GM21717 (cell line): ENCODE measurements at regions not wholly inside any gene's neighbourhood (a gene's known extent, or its start where the extent isn't known, plus 50 kb on each side); places are given as distances from the start of the nearest gene placed in this dataset.

ENCODE experiments used
- ATAC-seq: cut with Tn5 transposase; IDR thresholded peaks from one replicate; pipeline ENCODE4 v1.9.1; 2021; ENCODE audit warnings: mild to moderate bottlenecking, moderate library complexity; ENCODE audit not compliant: unreplicated experiment

- ATAC-seq, result no peak
Observed at GRCh38 chr4:114497116-114497515, 101.5 kb upstream of the UGT8 start.

GRCh38 chr4:114509340-114509739 lies 89.3 kb upstream of the UGT8 start:
- no peak for ATAC-seq

GRCh38 chr4:114512595-114513295 lies 85.9 kb upstream of the UGT8 start:
- no peak for ATAC-seq

DNA sequence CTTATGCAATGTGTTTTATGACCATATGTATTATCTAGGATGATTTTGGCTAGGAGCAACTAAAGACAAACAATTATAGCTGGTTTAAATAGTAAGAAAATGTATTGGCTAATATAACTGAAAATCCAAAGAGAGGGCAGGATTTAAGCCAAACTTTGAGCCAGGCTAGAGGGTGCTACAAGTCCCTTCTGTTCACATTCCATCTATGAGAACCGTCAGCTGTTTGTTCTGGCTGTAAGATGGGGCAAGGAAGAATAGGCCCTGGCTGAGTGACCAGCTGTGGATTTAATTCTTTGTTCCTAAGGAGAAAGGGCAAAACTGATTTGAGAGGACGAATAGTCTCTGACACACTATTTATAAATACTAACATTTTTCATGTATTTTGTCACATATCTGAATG lies 79.2 kb upstream of the UGT8 start:
- no peak for ATAC-seq

- no peak for ATAC-seq
Observed at GRCh38 chr4:114527170-114527569, 71.4 kb upstream of the UGT8 start.

DNA sequence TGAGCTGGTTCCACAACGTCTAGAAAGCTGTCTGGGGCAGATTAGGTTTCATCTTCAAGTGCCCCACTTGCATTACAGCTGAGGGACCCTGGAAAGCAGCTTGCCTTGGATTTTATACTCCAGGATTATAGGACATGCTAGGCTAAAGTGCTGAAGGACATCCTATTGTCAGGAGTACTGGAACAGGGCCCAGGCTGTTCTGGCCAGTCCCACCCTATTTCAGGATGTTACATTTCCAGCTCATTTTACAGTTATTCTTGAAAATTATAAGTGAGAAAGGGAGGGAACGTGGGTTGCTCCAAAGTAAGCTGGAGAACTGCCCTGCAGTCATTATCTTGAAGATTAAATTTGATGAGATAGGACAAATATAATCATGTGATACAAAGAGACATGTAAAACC lies 71.0 kb upstream of the UGT8 start:
- ATAC-seq, result no peak

- ATAC-seq, result no peak
Observed at GRCh38 chr4:114535725-114536124, 62.9 kb upstream of the UGT8 start.

DNA sequence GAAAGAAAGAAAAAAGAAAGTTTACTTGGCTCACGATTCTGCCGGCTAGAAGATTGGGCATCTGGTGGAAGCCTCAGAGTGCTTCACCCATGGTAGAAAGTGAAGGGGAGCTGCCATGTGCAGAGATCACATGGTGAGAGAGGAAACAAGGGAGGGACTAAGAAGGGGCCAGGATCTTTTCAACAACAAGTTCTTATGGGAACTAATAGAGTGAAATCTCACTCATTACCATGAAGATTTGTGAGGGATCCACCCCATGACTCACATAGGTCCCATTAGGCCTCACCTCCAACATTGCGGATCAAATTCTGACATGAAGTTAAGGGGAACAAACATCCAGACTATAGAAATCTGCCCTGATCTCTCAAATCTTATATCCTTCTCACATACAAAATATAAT lies 61.3 kb upstream of the UGT8 start:
- ATAC-seq, result no peak

DNA sequence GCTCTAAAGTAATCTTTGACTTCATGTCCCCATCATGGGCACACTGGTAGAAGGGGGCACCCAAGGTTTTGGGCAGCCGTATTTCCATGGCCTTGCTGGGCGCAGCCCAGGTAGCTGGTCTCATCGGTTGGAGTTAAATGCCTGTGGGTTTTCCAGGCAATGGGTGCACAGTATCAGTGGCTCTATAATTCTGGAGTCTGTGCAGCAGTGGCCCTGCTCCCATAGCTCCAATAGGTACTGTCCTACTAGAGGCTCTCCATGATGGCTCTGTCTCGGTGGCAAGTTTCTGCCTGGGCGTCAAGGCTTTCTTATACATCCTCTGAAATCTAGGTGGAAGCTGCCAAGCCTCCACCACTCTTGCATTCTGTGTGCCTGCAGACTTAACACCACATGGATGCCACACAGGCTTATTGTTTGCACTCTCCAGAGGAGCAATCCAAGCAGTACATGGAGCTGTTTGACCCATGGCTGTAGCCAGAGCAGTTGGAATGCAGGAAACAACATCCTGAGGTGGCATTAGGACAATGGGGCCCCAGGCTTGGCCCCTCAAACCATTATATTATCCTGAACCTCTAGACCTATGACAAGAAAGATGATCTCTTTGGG lies 60.5 kb upstream of the UGT8 start:
- no peak for ATAC-seq

DNA sequence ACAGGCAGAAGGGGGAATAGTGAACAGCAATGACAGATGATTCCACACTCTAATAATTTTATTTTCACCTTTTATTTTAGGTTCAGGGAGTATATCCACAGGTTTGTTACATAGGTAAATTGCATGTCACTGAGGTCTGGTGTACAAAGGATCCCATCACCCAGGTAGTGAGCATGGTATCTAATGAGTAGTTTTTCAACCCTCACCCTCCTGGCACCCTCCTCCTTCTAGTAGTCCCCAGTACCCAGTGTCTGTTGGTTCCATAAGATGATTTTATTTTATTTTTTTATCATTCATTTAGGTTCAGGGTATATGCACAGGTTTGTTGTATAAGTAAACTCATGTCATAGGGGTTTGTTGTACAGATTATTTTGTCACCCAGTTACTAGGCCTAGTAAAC lies 58.6 kb upstream of the UGT8 start:
- ATAC-seq, result no peak

DNA sequence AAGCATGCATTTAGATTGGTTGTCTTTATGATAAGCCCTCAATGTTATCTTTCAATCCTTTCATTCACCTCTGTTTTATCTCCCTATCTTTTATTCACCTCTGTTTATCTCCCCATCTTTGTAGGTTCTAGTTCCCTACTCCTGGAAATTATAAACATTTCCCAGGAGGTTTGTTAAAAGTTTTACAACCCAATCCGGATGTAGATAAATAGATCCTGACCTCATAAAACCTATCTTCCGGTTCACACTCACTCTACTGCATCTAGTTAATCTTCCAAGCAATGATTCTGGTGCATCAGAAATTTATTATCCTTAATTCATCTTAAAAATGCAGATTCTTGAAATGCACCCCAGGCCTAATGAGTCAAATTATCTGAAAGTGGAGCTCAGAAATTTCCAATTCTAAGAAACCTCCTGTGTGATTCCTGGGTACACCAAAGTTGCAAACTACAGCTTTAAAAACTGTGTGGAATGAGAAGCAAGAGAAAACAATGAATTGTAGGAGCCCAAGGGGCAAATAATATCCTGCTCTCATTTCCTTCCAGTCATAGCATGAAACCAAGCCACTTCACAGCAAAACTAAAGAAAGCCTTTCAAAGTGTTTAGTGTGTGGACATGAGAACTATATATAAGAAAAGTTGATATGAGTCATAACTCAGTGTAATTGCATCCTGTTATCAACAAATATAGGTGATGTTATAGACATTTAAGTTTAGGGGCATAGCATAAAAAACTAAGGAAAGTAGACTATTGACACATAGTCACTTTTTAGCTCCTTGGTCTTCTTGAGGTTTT lies 51.1 kb upstream of the UGT8 start:
- no peak for ATAC-seq
